ENCODE measurements at regions not wholly inside any gene's neighbourhood (a gene's known extent, or its start where the extent isn't known, plus 50 kb on each side); places are given as distances from the start of the nearest gene placed in this dataset.

DNA sequence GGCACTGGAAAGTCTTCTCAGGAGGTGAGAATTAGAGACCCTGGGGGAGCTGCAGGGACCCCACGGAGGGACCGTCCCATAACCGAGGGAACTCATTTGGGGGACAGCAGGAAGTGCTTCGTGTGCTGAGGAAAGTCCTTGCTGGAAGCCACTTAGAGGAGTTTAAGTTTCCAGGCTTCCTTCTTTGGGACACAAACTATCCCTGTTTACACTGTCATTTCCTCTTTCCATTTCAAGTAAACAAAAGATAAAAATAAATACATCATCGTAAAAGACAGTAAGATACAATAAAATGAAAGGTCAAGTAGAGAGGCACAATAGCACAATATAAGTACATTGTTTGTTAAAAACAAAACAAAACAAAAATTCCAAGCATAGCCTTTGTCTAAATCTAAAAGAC, 101.2 kb downstream of the TTLL2 start:
- TF ChIP-seq CTCF (IDR thresholded peaks at IDR 0.05) (no peak), POLR2A (IDR thresholded peaks at IDR 0.05) (no peak)
